Neural cell (in vitro differentiated cells): ENCODE measurements at regions not wholly inside any gene's neighbourhood (a gene's known extent, or its start where the extent isn't known, plus 50 kb on each side); places are given as distances from the start of the nearest gene placed in this dataset.

ENCODE experiments used
- CTCF ChIP-seq: fragments of 450-650 bp; IDR thresholded peaks from 2 replicates; pipeline ENCODE4 v1.5.1; 2014; ENCODE audit warnings: antibody characterized with exemption, mild to moderate bottlenecking, moderate library complexity; ENCODE audit not compliant: poor library complexity, severe bottlenecking
- POLR2AphosphoS5 ChIP-seq: IDR thresholded peaks from 2 replicates; pipeline ENCODE4 v1.6.1; 2012

DNA sequence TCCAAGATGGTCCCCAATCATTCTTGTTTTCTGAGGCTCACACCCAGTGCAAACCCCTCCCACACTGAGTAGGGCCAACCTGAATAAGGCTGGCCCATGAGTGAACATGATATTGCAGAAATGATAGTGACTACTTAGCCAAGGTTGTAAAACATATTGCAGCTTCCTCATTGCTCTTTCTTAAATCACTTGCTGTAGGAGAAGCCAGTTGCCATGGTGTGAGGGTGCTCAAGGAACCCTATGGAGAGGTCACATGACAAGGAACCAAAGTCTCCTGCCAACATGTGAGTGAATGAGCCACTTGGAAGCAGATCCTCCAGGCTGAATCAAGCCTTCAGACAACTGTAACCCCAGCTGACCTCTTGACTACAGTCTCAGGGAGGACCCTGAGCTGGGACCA lies 191.4 kb downstream of the RGS9 start:
- no peak for TF ChIP-seq CTCF
- no peak for TF ChIP-seq POLR2AphosphoS5
